Adrenal gland (tissue), 5 donors: ENCODE measurements at regions not wholly inside any gene's neighbourhood (a gene's known extent, or its start where the extent isn't known, plus 50 kb on each side); places are given as distances from the start of the nearest gene placed in this dataset.

ENCODE experiments used
- POLR2A ChIP-seq, 2 donors: fragments of 450-650 bp; IDR thresholded peaks; one replicate each; pipeline ENCODE4 v1.6.1; 2017; ENCODE audit warnings: antibody characterized with exemption in 2 of 2, mild to moderate bottlenecking in 2 of 2, moderate library complexity in 1 of 2
- TF ChIP-seq, protein P1 (sequence below), 6 experiments: fragments of 450-650 bp in 4 of 6; fragments of 200-600 bp in 2 of 6; sonication (generic) in 1 of 6; IDR thresholded peaks; 1 replicate in 5 of 6; 2 replicates in 1 of 6; pipeline versions ENCODE4 v1.5.1 to v1.8.0; 2016 to 2021; ENCODE audit warnings: antibody characterized with exemption in 6 of 6, mild to moderate bottlenecking in 2 of 6, moderate library complexity in 1 of 6
- donor health status: DM: no; HTN: no; CAD: no.

DNA sequence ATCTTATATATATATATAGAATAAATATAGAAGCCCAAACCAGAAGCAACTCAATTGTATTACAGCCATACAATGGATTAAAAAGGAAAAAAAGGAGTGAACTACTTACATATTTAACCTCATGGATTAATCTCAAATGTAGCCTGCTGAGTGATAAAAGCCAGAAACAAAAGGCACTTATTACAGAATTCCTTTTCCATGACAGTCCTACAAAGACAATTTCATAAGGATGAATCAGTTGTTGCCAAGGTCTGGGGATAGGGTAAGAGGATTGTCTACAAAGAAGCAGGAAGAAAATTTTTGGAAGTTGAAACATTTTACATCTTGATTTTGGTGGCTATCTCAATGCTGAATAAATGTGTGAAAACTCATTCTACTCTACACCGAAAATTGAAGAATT lies 103.9 kb upstream of the DCC start:
- TF ChIP-seq POLR2A (IDR thresholded peaks at IDR 0.05) = no peak
- TF ChIP-seq, protein P1, sequence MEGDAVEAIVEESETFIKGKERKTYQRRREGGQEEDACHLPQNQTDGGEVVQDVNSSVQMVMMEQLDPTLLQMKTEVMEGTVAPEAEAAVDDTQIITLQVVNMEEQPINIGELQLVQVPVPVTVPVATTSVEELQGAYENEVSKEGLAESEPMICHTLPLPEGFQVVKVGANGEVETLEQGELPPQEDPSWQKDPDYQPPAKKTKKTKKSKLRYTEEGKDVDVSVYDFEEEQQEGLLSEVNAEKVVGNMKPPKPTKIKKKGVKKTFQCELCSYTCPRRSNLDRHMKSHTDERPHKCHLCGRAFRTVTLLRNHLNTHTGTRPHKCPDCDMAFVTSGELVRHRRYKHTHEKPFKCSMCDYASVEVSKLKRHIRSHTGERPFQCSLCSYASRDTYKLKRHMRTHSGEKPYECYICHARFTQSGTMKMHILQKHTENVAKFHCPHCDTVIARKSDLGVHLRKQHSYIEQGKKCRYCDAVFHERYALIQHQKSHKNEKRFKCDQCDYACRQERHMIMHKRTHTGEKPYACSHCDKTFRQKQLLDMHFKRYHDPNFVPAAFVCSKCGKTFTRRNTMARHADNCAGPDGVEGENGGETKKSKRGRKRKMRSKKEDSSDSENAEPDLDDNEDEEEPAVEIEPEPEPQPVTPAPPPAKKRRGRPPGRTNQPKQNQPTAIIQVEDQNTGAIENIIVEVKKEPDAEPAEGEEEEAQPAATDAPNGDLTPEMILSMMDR (IDR thresholded peaks at IDR 0.05) = no peak
